Limb (tissue), 2 donors: ENCODE measurements at regions not wholly inside any gene's neighbourhood (a gene's known extent, or its start where the extent isn't known, plus 50 kb on each side); places are given as distances from the start of the nearest gene placed in this dataset.

Source experiments
- DNase-seq, 2 donors: peaks; one replicate each; pipeline ENCODE4 v3.0.0-alpha.2; 2016; ENCODE audit errors: extremely low spot score in 2 of 2

DNA sequence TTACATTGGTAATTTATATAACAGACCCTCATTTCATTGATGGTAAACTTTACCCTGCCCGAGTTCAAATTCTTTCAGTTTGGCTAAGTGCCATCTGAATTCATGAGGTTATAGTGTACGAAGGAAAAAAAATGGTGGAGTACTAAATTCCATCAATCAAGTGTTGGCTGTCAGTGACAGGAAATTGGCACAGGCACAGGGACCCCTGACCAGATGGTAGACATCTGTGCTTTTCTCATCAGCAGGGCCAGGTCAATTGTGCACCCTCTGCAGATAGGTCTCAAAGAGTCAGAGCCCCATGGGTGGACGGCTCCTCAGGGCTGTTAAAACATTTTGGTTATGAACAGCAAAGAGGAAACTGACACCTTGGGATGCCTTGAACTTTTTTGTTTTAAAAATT lies 439.2 kb downstream of the SETBP1 start:
- peak in 1 of 2 donors; percentile 36 for DNase-seq

DNA sequence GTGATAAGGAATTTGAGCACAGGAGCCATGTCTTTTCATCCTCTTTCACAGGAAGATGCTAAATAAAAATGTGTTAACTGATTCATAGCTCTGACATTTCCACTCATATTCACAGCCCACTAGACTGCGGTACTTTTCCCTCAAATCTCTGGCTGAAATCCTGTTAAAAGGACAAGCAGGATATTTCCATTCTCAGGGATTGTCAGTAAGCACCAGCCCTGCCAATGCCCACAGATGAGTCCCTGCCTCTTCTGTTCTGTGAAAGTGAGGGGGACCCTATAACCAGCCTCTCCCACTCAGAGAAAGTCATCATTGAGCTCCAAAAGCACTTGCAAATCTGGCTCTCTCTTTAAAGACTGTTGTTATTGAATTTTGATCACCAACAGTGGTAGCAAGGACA lies 440.5 kb downstream of the SETBP1 start:
- no peak for DNase-seq

DNA sequence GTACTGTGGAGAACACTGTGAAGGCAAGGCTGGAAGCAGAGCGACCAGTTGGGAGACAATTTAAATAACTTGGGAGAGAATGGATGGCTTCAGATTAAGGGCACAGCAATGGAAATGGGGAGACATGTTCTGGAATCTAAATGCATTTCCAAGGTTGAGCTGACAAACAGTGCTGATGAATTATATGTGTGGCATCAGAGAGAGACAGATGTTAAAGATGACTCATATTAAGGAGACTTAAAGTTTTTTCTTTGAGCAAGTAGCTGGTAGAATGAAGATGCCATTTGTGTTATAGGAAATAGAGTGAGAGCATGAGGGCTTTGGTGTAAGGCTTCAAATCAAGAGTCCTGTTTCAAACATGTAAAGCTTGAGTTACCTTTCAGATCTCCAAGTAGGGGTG lies 441.8 kb downstream of the SETBP1 start:
- no peak for DNase-seq

DNA sequence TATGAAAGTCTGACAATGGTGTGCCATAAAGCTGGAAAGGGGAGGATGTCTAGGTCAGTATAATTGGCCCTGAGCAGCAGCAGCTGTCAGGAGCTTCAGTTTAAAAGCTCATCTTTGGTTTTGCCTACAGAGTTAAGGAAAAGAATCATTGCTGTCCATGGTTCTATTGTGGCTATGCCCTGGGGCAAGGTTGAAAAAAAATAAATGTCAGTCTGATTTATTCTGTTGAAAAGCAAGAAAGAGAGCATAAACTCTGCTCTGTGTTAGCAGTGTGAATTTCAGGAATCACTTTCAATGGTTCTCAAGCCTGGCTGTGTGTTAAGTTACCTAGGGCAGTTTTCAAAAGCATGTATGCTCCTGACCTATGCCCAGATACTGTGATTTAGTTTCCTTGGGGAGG lies 446.7 kb downstream of the SETBP1 start:
- no peak for DNase-seq

DNA sequence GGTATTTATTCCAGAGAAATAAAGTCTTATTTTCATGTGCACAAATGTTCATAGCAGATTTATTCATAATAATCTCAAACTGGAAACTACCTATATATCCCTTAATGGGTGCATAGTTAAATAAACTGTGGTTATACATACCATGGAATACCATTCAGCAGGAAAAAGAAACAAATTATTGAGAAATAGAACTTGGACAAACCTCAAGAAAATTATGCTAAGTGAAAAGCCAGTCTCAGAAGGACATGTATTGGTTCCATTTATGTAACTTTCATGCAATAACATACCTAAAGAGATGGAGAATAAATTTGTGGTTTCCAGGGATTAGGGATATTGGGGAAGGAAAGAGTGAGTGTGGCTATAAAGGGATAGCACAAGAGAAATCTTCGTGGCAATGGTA lies 452.6 kb downstream of the SETBP1 start:
- no peak for DNase-seq

DNA sequence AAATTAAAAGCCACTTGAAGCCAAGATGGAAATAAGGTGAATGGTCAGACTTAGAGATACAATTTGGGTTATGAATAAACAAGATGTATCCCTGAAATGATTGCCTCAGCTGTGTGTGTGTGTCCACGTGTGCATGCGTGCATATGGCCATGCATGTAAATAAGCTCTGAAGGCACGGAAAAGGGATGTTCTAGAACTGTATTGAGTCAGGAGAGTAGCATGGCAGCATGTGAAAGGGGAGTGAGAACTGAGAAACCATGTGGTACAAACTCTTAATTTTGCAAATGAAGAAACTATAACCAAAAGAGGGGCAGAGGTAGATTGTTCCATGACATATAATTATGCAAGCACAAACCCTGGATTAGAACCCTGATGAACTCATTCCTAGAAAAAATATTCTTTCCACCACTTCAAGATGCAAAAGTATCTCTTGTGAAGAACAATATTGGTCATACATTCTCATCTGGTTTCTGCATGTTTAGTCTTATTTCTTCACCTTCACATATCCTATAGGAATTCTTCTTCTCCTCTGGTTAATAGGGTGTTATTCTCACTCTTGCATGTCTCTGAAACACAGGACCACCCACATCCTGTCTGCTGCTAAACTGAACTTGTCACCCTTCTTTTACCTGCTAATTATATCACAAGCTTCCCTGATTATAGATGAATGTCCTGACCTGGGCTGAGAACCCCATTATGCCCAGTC lies 455.8 kb downstream of the SETBP1 start:
- no peak for DNase-seq

DNA sequence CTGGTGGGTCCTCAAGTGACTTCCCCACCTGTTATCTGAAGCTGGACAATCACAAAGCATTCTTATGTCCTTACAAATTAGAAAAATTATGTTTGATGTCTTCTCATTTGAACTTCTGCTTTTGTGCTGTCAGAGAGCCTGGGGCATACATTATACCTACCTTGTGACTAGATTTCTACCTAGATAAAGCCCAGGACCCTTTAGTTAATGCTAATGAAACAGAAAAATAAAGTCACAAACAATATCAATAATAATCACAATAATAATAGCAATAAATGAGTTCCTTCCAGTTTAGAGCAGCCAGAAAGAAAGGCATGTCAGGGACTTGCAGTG lies 456.4 kb downstream of the SETBP1 start:
- DNase-seq = no peak

DNA sequence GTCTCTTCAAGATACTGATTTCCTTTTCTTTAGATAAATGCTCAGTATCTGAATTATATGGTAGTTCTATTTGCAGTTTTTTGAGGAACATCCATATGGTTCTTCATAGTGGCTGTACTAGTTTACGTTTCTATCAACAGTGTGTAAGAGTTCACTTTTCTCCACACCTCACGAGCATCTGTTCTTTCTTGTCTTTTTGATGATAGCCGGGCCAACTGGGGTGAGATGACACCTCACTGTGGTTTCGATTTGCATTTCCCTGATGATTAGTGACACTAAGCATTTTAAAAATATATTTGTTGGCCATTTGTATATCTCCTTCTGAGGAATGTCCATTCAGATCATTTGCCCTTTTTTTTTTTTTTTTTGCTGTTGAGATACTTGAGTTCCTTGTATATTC lies 458.8 kb downstream of the SETBP1 start:
- no peak for DNase-seq

DNA sequence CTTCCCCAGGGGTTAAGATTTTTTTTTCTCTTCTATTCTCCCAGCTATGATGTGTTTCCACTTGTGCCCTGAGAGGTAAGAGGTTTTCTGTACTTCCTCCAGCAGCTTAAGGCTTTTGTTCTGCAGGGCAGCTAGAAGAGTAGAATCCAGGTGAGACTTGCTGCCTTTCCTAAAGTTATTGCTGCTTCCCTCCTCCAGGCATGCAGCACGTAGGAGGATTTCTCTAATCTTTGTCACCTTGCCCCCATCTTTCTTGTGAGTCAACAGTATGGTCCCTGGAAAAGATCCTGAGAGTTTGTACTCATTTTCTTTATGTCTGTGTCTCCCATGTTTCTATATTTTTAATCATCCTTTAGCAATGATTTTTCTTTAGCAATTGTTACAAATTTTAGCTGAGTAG lies 462.2 kb downstream of the SETBP1 start:
- no peak for DNase-seq

DNA sequence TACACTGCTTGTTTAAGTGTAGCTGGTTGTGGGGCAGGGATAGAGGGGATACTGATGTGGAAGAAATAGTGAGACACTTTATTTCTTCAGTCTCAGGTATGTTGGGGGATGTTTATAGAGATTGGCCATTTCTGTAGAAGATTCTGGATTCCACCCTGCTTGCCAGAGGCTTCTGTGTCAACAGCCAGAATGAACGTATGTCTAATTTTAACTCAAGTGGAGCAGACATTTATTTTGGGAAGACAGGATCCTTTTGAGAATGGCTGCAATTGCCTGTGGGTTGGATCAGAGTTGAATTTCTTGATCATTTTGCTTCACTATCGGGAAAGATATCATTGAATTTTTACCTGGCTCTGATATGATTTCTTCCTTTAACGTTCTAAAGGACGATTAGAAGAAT lies 465.6 kb upstream of the SLC14A2 start:
- no peak for DNase-seq

DNA sequence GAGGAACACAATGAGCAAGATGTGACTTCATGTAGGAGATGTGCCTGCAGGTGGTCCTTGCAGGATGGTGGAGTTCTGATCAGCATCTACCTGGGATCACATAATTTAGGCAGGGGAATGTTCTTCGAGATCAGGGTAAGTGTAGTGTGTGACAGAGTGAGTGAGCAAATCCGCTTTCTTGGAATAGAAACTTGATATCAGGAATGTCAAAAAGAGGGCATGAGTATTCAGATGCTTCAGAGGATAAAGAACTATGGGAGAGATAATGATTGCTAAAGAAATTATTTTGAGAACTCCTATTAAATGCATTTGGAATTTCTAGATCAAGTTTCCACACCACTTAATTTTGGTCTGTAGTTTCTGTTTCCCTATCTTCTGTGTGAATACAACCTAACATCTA lies 463.6 kb upstream of the SLC14A2 start:
- DNase-seq = no peak

DNA sequence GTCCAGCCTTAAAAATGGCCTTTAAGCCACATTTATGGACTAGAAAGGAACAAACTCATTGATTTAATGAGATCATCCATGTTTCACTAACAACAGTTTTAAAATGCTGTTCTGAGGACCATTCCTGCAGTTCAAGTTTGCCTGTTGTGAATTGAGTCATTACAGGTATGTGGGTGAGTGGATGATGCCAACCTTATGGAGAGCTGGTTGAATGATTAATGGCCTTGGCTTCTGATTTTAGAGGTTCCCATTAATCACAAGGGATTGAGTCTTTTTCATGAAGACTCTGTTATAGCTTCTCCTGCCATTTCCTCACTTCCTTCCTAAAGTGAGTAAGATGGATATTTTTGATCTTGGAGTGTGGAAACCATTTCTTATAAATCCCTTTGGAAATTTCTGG lies 459.8 kb upstream of the SLC14A2 start:
- DNase-seq = no peak

DNA sequence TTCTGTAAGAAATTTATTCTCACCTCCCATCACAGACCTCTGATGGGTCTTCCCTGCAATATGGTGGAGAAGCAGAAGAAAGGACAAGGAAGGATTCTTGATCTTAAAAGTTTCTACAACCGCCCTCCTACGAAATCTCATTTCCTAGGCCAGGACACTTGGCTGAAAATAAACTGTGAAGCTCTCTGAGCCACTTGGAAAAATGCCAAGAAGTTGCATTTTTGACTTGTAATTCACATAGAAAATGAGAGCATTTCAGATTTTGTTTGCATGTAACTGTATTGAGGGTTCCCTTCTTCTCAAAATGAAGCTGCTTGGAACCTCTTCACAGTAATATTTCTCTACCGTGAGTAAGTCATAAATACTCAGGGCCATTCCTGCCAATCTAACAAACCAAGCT lies 458.3 kb upstream of the SLC14A2 start:
- no peak for DNase-seq

DNA sequence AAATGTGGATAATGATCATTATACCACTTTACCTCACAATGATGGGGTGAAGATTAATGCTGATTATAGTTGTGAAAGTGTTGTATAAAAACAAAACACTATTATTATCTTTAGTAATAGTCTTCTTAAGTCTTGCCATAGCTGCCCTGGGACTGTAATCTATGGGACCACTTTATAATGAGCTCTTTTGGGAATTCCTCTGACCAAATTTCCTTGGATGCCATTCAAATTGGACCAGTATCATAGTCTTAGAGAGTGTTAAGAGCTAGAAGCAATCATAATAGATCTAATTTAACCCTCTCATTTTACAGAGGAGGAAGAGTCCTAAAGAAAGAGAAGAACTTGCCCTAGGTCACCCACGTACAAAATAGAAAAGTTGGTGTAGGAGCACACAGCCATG lies 457.7 kb upstream of the SLC14A2 start:
- no peak for DNase-seq

DNA sequence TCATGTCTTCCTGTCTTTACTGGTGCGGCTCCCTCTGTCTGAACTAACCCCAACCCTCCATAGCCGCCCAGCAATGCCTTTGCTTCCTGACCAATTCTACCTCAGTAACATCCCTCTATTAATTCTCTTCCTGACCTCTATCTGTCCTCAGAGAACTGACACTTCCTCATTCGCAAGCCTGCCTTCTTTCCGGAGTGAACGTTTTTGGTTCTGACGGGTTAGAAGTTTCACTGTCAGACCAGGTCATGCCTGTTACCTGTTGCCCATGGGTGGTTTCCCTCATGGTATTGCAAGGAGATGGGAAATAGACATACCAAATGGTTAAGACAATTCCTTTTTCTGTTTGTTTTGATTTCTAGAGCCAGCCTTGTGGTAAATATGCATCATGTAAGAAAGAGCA lies 453.4 kb upstream of the SLC14A2 start:
- DNase-seq = no peak

DNA sequence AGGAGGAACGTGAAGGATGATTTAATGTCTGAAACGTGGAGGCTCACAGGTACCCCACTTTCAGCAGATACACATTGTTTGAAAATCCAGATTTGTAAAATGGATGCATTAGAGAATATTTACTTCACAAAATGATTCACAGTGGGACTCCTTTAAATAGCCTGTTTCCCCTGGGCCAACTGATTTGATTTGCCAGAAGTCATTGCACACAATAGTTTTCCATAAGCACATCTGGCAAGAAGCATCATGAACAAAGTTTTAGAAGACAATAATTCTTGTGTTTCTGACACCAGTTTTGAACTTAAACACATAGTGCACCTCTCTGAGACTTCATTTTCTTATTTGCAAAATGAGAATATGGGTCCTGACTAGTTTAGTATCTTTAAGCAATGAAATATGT lies 451.4 kb upstream of the SLC14A2 start:
- no peak for DNase-seq

DNA sequence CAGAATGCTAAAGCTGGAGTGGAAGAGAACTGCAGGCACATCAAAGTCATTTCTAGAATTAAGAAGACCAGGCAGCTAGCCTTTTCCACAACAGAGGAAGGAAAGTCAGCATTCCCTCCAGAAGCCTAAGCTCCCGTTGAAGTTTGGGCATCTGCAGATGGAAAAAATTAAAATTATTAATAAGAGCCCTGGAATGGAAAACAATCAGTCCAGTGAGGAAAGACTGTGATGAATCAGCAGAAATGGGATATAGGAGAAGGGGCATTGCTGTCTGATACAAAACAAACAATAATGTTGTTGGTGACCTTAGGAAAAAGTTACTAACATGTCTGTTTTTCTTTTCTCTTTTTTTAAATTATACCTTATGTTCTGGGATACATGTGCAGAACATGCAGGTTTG lies 450.7 kb upstream of the SLC14A2 start:
- no peak for DNase-seq

DNA sequence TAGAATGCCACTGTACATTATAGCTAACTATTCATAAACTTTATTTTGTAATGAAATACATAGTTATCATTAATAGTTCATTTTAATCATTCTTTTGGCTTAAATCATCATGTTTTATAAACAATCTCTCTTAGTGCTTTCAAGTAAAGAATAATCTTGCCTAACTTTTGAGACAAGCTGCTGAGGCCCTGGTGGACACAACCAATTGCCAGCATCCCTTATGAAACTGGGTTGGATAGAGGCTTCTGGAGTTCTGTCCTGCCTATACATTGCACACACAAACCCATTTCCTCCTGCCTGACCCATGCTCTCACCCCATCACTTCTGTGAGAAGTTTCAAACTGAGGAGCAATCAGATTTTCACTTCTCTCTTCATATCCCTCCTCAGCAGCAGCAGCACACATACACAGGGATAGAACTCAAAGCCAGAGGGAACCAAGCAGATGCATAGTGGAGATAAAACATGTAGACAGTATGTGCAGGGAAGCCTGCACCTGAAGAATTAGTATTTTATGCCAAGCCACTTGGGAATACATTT lies 450.0 kb upstream of the SLC14A2 start:
- DNase-seq = no peak

DNA sequence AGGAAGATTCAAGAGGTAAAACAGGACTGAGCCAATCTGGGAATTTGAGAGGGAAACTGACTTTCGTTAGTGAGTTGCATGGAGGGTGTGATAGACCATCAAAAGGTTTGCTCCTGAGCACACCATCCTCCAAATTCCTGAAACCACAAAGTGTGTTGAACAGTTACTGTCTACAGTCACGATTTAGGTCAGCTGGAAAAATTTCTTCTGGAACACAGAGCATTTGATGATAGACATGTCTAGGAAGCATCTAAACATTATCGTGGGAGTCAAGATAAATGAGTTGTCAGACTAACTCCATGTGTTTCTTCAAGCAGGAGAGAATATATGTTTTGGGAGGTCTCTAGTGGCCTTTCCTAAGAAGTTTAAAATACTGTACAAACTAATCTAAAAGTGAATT lies 449.4 kb upstream of the SLC14A2 start:
- no peak for DNase-seq

DNA sequence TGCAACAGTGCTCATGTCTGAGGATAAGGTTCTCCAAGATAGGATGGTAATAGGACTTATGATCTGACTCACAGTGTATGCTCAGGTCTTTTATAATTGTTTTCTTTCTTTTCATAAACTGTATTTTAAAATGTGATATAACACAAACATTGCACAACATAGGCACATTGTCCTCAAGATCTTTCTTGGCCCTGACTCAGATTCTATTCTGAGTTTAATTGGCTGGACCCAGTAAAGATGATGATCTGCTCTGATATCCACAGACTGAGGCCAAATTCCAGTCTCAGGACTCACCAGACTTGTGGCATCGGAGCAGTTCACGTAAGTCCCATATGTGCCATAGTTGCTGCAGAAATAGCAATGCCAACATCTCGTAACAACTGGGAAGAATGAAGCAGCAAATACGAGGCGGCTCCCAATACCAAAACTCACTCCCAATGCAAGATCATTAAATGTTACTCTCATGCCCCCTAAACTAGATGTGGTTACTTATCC lies 448.9 kb upstream of the SLC14A2 start:
- DNase-seq = no peak

DNA sequence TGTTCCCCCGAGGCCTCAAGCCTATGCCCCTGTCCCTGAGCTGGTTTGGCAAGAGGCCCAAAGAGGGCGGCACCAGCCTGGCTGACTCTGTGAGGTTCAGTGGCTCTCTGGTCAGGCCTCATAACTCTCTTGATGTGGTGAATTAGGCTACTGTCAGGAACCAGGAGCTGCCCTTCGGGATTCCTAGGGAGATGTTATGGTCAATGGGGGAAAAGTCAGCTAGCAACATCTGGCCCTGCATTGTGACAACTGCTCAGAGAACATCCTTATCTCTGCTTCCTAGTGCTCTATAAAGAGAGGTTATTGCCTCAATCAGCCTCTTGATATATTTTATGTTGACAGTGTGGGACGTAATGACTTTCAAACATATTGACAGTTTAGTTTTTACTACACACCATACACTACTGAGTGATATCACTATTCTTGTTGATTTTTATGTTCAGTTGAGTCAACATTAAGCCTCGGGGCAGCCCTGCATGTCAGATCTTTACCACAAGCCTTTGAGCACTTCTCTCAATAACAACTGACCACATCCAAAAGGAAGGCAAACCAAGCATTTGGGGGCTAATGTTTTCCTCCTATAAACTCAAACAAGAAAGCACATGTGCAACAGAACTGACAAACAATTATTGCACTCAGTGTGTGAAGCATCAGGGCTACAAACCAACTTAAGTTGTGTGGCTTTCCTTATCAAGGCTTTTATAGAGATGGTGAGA lies 448.3 kb upstream of the SLC14A2 start:
- DNase-seq = no peak

DNA sequence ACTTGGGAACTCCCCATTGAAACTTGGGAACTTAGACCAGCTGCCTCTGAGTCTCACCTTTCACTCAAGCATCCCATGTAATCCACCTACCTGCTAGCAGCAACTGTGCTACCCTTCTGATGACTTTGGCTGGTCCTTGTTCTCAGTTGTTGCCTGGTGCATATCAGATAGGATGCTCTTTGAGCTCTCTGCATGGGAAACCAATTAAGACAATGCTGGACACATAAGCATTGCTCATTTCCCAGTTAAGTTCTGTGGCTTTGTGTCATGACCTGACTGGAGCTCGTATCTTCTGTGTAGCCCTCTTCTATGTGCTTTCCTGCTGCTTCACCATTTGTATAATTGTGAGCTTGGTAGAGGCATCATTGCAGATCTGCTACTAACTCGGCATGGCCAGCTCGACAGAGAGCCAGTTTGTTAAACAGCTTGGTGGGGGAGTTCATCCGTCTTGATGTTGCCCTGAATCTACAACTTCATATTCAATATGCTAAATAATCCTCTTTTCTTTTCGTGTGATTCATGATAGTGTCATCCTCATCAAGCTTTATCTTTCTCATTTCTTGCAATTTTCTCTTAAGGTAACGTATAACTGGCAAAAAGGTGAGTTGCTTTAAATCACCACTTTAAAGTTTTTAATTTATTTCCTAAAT lies 447.5 kb upstream of the SLC14A2 start:
- DNase-seq = no peak
